C4-2B (cell line): ENCODE measurements at regions not wholly inside any gene's neighbourhood (a gene's known extent, or its start where the extent isn't known, plus 50 kb on each side); places are given as distances from the start of the nearest gene placed in this dataset.
"Not testable (repeated sequence)": the region's sequence is repeated elsewhere in the genome, so short reads cannot be mapped to it uniquely, and the experiment has no call there.

Source experiments
- H3K27ac ChIP-seq: fragments of 450-650 bp; 2 replicates; pipeline ENCODE4 v1.5.1; 2017
- ZFX ChIP-seq: fragments of 450-650 bp; IDR thresholded peaks from 2 replicates; pipeline ENCODE4 v1.6.1; 2017
- TF ChIP-seq, protein P1 (sequence below): fragments of 450-650 bp; conservative IDR thresholded peaks from 2 replicates; pipeline ENCODE4 v1.5.1; 2017; ENCODE audit warnings: mild to moderate bottlenecking

DNA sequence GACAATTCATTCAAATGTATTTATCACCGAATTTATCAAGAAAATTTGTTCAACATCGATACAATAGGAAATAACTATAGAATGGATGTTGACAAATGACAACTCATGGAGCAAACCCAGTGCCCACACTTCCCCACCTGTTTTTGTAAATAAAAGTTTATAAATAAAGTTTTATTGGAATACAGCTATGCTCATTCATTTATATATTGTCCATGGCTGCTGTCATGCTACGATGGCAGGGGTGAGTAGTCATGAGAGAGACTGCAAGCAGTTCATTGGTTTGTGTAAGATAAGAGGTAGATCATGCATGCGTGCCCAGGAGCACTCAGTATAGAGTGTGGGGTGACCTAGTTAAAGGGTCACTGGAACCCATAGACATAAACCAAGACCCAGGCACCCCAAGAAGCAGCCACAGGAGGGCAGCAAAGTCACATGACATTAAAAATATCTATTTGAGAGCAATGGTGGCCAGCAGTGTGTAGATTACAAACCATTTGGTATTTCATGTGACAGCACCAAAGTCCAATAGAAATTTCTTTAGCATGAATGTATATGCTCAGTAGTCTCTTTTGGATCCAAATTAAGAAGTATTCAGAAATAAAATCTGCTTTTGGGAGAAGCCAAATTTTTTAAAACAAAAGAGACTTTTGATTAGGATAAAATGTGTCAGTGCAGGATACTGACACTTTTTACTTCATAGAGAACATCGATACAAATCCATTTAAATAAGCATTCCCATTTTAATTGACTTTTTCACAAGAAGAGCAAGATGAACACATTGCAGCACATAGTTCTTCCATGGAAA, 794.8 kb downstream of the MCTP2 start:
- TF ChIP-seq, protein P1, sequence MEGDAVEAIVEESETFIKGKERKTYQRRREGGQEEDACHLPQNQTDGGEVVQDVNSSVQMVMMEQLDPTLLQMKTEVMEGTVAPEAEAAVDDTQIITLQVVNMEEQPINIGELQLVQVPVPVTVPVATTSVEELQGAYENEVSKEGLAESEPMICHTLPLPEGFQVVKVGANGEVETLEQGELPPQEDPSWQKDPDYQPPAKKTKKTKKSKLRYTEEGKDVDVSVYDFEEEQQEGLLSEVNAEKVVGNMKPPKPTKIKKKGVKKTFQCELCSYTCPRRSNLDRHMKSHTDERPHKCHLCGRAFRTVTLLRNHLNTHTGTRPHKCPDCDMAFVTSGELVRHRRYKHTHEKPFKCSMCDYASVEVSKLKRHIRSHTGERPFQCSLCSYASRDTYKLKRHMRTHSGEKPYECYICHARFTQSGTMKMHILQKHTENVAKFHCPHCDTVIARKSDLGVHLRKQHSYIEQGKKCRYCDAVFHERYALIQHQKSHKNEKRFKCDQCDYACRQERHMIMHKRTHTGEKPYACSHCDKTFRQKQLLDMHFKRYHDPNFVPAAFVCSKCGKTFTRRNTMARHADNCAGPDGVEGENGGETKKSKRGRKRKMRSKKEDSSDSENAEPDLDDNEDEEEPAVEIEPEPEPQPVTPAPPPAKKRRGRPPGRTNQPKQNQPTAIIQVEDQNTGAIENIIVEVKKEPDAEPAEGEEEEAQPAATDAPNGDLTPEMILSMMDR: peak; percentile 79
- no peak for TF ChIP-seq ZFX
- no peak overlapping the region for H3K27ac ChIP-seq

DNA sequence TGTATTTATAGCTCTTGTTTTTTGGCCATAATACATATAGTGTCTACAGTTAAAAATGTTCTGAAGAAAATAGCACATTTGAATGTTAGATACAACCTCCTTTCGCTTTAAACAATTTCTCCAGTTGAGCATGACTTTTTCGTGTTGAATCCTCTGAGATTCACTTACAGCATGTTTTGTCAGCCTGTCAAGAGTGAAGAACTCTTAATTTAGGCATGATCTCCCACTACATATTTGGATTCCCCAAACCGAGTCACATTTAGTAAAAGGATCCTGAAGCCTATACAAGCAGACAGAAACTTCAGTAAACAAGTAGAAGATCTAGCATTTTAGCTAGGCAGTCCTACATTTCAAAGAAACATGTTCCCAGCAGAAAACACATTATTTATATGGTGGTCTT, 796.6 kb downstream of the MCTP2 start:
- TF ChIP-seq ZFX: no peak
- TF ChIP-seq, protein P1: no peak
- no peak overlapping the region for H3K27ac ChIP-seq

DNA sequence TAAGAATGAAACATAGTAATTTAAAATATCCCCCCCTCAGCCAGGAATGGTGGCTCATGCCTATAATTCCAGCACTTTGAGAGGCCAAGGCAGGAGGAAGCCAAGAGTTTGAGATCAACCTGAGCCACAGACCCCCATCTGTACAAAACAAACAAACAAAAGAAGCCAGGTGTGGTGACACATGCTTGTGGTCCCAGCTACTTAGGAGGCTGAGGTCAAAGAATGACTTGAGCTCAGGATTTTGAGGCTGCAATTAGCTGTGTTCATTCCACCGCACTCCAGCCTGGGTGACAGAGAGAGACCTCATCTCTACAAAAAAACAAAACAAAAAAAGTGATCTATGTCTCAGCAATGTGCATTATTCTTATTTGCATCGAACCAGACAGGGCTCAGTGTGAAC, 800.8 kb downstream of the MCTP2 start:
- TF ChIP-seq ZFX: no peak
- TF ChIP-seq, protein P1: no peak
- H3K27ac ChIP-seq: no peak overlapping the region

DNA sequence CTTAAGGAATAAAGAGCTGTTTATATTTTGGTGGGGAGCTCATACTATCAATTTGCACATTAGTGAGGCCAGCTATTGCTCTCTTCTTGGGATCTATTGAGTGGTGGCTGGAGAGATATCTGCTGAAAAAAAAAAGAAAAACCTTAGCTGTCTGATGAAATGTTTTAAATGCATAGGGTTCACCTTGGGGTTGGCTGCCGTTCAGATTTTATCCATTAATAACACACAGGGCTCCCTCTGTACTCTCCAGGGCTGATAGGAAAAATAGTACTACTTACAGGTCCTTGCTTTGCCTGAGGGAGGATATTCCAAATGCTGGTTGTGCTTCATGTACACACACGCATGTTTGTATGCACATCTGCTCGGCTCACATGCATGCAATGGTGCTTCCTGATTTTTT, 803.7 kb downstream of the MCTP2 start:
- TF ChIP-seq ZFX: no peak

DNA sequence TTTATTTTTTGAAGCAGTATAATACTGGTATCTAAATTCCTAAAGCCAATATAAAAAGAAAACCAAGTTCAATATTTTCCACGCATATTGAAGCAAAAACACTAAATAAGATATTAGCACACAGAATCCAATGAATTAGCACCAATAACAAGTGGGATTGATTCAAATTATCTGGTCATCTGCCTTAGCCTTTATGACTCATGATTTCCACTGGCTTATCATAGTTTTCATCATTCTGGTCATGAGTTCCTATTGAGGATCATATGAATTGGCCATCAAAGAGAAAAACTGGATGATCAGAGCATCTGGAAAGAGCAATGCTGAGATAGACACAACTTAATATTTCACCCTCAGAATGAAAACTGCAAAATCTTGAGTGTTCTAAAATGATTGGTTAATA, 809.9 kb downstream of the MCTP2 start:
- no peak overlapping the region for H3K27ac ChIP-seq
- TF ChIP-seq, protein P1: no peak
- TF ChIP-seq ZFX: no peak

More for the DNA sequence above, 803.7 kb downstream of the MCTP2 start:
- H3K27ac ChIP-seq: no peak overlapping the region

DNA sequence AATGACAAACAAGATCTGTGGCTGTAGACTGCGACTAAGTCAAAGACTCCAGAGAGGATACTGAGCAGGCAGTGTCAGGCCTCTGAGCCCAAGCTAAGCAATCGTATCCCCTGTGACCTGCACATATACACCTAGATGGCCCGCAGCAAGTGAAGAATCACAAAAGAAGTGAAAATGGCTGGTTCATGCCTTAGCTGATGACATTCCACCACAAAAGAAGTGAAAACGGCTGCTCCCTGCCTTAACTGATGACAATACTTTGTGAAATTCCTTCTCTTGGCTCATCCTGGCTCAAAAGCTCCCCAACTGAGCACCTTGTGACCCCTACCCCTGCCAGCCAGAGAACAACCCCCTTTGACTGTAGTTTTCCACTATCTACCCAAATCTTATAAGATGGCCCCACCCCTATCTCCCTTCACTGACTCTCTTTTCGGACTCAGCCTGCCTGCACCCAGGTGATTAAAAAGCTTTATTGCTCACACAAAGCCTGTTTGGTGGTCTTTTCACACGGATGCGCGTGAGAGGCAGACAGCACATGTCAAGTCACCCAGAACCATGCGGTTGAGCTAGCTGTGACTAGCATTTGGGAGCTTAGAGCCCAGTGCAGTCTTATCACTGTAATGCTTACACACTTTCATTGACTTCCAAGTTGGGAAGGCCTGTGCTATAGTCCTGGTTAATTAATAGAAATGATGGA, 812.0 kb downstream of the MCTP2 start:
- not testable (repeated sequence) for H3K27ac ChIP-seq

DNA sequence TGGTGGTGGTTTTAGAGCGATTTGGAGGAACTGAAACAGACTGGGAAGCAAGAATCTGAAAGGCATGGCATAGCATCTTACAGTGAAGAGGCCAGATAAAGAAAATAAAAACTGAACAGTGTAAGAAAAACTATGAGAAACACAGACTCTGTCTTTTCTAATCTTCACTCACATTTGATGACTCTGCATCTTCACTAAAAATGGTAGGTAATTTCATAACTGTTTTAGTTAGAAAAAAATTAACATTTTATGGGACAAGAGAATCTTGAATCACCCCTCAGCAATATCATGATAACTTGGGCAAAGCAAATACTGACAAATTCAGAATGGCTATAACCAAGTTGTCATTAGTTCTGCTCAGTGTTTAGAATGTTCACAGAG, 812.6 kb downstream of the MCTP2 start:
- H3K27ac ChIP-seq: no peak overlapping the region
- TF ChIP-seq ZFX: no peak
- TF ChIP-seq, protein P1: no peak

DNA sequence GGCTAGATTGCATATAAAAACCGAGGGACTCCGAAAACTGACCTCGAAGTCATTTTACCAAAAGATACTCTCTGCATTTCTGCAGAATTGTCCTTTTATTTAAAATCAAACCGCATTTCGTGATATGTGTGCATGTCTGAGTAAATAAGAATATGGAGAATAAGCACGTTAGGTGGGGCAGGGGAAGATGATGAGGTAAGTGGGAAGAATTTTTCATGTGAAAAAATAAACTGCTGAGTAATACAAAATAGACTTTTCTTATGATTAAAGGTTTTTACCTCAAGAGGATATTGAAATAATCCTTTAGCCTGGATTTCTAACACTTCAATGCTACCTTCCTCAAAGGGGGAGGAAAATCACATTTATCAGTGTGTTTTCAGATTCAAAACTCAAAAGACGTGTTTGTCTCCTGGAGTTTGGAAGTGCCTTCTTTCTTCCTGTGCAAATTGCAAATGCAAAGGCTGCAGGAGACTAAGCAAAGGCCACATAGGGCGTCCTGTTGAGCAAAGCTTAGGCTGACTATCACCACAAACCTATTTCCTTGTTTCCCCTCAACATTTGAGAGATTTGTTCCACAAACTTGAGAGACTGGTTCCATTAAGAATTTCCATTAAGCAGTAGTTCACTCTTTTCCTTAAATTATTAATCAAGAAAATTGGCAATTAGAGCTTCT, 813.5 kb downstream of the MCTP2 start:
- no peak overlapping the region for H3K27ac ChIP-seq

More for the DNA sequence above, 813.5 kb downstream of the MCTP2 start:
- TF ChIP-seq, protein P1: no peak
- TF ChIP-seq ZFX: no peak
